ENCODE measurements at regions not wholly inside any gene's neighbourhood (a gene's known extent, or its start where the extent isn't known, plus 50 kb on each side); places are given as distances from the start of the nearest gene placed in this dataset.

GRCh38 chr5:174380311-174380710 lies 334.8 kb downstream of the NSG2 start:
- DNase-seq = no peak

GRCh38 chr5:174381241-174381640 lies 335.7 kb downstream of the NSG2 start:
- DNase-seq = no peak

GRCh38 chr5:174383210-174384167 lies 338.0 kb downstream of the NSG2 start:
- no peak for DNase-seq

DNA sequence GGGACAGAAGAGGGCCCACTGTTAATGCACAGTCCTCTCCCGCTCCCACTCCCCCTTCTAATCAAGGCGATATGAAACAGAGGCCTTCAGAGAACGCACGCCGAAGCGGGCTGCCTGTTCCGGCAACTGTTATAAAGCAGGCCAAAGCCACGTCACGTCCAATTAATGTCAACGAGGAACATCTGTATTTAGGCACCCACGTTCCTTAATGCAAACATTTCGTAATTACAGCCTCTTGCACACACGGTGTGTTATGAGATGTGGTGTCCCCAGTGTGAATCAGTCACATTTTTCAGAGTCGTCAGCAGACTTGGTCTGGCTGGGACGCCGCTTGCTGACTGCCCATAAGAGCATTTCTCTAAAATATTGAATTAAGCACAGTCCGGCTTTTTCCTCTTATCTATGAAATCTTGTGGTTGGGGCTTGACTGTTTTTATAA lies 339.0 kb downstream of the NSG2 start:
- no peak for DNase-seq

DNA sequence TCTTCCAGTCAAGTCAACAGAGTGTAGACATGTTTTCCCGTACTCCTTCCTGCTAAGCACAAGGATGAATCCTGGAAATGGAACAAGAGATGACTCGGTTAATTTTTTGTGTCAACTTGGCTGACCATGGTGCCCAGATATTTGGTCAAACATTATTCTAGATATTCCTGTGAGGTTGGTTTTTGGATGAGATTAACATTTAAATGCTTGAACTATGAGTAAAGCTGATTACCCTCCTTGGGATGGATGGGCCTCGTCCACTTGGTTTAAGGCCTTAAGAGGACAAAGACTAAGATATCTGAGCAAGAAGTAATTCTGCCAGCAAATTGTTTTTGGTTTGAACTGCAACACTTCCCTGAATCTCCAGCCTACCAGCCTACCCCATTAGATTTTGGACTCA lies 338.1 kb upstream of the MSX2 start:
- DNase-seq = no peak

GRCh38 chr5:174386846-174387245 lies 337.5 kb upstream of the MSX2 start:
- no peak for DNase-seq

DNA sequence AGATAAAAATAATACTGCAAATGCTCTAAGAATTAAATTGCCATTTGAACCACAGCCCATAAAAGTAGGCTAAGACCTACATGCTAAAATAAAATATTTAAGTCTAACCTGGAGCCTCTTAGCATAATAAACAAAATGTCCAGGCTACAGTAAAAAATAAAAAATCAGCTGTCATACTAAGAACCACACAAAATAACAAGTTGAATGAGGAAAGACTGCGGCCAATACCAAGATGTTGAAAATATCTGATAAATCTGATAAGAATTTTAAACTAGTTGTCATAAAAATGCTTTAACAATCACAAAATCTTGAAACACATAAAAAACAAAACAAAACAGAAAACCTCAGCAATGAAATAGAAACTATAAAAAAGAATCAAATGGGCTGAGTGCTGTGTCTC lies 336.9 kb upstream of the MSX2 start:
- no peak for DNase-seq

DNA sequence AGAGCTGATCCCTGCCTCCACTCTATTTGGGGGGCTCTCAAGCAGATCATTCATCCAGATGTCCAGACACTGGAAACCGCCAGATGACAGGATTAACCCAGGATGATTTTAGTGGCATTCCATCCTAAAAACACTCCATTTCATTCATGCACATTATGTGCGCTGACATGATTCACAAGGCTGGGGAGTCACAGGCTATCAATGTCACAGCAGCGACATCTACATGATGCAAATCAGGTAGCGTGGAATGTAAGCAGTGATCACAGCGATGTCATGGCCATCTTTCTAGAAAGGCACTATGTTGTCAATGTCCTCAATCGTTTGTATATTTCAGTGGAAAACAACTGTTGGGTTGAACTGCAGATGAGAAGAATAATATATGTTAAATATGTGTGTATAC lies 331.5 kb upstream of the MSX2 start:
- DNase-seq = no peak

DNA sequence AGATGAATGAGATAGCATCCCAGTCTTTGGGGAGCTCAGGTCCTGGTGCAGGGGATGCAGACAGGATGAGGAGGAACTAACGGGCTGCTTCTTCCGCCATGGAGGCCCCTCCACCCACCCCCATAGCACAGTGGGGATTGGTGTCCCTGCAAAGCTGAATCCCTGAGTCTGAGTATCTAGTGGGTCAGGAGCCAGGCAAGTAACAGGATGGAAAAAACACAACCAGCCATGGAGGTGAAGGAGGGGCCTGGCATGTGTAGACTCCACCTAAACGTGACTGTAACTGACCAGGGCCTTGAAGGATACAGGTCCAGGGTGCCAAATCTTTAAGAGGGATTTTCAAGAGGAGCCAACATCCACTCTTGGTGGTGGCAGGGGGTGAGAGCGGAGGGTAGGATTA lies 327.8 kb upstream of the MSX2 start:
- DNase-seq = no peak

GRCh38 chr5:174397206-174397605 lies 327.2 kb upstream of the MSX2 start:
- DNase-seq = no peak

DNA sequence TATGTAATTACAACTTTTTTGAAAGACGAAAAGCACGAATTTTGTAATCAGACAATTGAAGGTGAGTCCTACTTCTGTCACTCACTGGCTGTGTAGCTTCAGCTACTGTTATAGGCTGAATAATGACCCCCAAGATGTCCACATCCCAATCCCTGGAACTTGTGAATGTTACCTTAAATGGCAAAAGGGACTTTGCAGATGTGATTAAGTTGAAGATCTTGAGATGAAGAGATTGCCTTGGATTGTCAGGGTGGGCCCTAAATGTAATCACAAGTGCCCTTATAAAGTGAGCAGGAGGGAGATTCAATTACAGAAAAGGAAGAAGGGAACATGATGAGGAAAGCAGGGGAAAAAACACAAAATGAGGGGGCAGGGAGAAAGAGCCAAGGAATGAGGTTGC lies 326.2 kb upstream of the MSX2 start:
- no peak for DNase-seq

GRCh38 chr5:174399411-174399810 lies 325.0 kb upstream of the MSX2 start:
- DNase-seq = no peak

- DNase-seq = no peak
Measured at GRCh38 chr5:174400461-174400860, 323.9 kb upstream of the MSX2 start.

- no peak for DNase-seq
Measured at GRCh38 chr5:174401793-174402192, 322.6 kb upstream of the MSX2 start.

DNA sequence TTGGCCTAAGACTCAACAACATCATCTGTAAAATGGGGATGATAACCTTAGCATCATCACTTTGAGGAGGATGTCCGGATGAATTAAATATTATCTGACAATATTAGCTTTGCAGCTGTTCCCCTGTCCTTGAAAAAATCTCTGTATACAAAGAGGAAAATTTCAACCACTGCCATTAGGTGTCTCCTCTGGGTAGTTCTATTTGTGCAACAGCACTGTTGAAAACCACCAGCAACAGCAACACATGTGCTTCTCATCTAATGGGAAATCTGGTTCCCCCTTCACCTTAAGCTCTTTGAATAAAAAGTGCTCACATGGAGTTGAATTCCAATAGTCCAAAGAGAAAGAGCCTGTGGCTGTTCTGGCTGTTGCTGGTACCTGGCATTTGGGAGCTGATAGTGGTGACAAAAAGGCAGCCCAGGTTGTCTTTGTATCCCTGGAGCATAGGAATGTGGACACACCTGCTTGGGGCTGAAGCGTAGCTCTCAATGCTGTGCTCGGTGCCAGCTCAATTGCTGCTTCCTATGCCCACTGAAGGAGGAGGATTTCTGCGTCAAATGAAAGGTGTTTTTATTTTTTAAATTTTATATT lies 322.1 kb upstream of the MSX2 start:
- no peak for DNase-seq

DNA sequence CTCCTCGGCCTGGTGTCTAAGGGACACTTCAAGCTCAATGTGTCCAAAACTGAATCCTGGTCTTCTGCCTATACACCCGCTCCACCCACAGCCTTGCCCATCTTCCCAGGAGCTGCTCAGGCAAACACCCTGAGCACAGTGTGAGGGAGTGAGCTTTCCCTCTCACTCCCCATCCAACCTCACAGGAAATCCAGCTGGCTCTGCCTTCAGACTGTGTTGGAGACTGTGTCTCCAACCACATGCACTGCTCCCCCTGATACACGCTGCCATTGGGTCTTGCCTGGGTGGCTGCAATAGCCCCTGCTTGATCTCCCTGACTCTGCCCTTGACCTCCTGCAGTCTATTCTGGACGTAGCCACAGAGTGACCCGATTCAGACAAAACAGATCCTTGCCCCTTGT lies 319.5 kb upstream of the MSX2 start:
- DNase-seq = no peak

DNA sequence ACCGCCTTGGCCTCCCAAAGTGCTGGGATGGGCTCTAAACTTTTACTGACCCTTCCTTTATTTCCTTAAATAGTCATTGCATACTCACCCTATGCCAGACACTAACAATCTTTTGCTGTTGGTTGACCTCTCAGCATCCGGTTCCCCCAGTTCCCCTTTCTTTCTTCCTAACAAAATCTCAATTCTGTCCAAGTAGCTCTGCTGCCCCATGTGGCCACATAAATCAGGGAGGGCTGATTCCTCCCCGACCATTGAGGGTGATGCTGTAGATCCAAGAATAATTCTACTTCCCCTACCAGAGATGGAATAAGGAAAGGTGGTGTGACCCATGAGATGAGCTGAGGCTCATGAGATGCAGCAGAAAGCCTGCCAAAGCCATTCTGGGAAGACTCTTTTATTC lies 315.3 kb upstream of the MSX2 start:
- no peak for DNase-seq

- no peak for DNase-seq
Measured at GRCh38 chr5:174409971-174410370, 314.4 kb upstream of the MSX2 start.

DNA sequence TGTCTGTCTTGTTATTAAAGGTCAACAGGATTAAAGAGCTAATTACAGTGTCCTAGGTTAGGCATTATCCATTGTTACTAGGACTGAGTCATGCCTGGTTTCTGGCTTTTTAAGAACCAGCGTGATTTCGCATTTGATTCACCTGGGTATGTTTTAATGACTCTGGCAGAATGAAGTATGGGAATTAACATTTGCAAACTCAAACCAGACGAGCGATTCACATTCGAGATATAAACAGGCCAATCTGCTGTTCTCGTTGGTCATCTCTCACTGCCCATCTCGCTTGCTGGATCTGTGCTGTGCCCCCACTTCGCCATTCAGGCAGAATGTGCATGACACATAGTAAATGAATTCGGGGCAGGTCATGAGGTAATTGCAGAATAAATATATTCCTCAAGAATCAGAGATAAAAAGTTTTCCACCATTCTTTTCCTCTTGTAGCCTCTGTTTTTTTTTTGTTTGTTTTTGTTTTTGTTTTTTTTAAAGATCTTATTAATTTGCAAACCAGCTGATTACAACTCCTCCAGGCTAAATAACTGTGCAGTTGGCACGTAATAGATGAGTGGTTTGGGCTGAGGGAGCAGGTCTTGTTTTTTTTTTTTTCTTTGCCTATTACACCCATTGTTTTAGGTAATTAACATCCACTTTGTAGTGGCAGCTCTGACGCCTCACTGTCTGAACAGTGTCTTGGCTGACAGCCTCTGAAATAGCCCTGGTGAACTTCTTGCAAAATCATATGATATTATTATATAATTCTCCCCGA lies 313.5 kb upstream of the MSX2 start:
- no peak for DNase-seq

GRCh38 chr5:174411479-174411819 lies 312.9 kb upstream of the MSX2 start:
- no peak for DNase-seq

DNA sequence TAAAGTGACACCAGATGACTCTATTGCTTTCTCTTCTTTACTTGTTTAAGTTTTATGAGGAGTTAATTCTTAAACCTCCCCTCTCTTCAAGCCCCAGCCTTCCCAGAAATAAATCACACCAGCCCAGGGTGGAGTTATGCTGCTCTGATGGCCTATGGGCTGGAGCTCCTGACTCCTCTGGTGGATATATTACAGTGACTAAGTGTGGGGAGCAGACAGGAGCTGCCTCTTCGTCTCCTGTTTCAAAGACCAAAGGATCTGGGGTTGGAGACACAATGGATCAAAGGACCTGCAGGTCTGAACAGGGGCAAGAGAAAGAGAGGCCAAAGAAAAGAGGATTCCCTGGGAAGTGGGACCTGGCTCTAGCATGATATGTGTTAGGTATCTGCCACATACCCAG lies 312.0 kb upstream of the MSX2 start:
- DNase-seq = no peak

DNA sequence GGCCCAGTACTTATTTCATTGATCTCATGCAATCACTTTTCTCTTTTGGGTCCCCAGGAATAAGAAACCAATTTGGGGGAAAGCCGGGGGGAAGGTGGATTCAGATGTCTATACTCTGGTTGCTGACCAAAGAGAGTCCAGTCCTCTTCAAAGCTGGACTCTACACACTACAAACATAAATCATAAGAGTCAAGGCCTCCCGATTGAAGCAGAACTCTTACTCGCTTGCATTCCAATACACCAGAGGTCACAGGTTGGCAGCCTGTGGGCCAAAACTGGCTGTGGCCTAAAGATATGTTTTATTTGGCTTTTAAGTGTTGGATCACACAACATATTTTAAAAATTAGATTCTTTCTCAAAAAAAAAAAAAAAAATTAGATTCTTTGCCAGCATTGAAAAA lies 311.4 kb upstream of the MSX2 start:
- no peak for DNase-seq

- no peak for DNase-seq
Measured at GRCh38 chr5:174413567-174414314, 310.6 kb upstream of the MSX2 start.
